Activated T-cell treated with anti-CD3 and anti-CD28 coated beads for 24 hours (primary cell): ENCODE measurements at regions not wholly inside any gene's neighbourhood (a gene's known extent, or its start where the extent isn't known, plus 50 kb on each side); places are given as distances from the start of the nearest gene placed in this dataset.

Experiments used
- DNase-seq: peaks from one replicate; pipeline ENCODE4 v3.0.0-alpha.2; 2020; ENCODE audit warnings: low read depth

DNA sequence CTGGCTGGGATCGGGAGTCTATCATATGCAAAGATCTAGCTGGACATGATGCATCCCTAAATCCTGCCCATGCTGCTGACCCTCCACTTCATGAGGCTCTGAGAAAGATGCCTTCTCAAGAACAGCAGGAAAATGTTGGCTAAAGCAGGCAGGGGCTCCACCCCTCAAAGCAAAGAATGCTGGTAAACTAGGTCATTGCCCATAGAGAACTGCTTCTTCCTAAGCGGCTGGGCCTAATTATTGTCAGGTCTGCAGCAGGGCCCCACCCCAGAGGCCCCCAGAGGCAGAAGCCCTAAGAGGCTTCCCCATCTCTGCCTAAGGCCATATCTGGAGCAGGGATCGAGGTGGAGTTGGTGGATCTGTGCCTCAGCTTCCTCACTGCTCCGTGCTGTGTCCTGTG lies 447.4 kb upstream of the PROK2 start:
- DNase-seq, result no peak

DNA sequence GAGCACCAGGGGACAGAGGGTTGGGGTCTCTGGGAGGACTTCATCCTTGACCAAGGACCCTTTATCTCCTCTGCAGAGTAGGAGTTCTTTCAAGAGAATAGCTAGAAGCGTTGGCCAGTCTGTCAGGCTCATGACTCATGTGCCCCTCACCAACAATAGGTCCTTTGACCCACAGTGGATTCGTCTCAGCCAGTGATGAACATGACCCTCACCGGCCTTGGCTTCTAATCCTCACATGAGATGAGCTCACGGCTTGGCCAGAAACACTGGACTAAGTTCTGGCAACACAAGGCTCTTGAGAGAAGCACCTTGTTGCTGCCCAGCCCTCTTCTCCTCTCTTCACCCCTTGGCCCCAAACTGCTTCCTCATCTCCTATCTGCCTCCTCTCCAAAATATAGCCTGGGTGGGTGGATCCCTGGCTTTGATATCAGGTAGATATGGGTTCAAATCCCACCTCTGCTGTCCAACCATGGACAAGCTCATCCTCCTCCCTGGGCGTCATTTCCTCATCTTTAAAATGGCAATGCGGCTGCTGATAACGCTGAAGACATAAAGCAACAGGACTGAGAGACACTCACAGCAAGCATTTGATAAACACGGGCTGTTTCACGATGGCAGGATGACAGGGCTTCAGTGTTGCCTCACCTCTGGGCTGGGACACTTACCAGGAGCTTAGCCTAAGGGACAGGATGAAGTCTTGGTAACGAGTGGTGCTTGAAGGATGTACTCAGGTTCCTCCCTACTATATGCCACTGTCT lies 446.7 kb upstream of the PROK2 start:
- DNase-seq, result no peak

DNA sequence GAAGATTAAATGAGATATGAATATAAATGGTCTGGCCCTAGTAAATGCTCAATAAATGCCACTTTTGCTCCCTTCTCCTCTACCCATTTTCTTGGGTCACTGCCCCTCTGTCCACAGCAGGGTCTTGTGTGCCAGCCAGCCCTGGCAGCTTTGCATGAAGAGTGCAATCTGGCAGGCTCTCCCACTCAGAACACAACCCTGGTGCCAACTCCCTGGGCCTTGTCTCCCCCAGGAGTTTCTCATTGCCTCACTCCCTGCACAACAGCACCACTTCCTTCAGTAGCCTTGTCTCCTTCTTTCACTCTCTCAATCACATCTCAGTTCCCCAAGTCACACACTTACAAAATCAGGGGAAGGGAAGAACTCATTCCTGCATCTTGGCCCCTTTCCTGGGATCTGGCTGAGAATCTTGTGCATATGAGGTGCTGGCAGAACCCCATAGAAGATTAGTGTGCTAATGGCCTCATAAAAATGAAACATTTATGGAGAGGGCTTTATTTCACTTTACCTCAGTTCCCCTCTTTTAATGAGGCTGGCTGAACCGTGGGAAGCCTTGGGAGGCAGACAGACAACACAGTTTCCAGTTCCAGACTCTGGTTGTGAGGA lies 445.9 kb upstream of the PROK2 start:
- no peak for DNase-seq

DNA sequence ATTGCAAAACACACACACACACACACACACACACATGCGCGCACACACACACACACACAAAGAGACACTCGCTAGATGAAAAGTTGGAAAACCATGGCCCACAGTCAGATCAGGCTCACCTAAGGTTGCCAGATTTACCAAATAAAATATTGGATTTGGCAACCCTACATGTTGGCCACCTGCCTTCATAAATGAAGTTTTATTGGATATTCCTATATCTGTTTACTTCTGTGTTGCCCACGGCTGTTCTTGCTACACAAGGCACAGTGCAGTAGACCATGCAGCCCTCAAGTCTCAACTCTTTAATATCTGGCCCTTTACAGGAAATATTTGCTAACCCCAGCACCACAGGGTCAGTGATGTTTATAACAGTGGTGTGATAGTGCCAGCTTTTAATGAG lies 445.0 kb upstream of the PROK2 start:
- no peak for DNase-seq

DNA sequence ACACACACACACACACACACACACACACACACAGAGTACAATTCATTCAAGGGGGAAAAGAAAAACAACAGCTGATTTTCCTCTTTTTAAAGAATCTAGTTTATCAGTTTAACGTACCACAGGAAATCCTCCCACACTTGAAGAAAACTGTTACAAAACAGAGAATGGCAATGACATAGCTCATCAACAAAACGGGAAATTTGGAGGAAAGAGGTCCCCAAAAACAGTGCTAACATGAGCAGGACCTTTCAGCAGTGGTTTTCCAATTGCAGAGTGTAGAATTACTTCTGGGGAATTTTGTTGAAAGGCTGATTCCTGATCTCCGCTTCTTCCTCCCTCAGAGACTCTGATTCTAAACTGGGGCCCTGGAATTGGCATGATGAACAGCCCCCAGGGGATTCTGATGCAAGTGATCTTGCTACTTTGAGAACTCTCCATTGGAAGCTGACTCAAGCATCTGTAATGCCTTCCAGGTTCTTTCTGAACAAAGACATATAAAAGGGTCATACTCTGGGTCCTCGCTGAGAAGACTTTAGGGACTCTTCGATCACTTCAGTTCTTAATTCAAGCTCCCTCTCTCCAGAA lies 442.6 kb upstream of the PROK2 start:
- no peak for DNase-seq

DNA sequence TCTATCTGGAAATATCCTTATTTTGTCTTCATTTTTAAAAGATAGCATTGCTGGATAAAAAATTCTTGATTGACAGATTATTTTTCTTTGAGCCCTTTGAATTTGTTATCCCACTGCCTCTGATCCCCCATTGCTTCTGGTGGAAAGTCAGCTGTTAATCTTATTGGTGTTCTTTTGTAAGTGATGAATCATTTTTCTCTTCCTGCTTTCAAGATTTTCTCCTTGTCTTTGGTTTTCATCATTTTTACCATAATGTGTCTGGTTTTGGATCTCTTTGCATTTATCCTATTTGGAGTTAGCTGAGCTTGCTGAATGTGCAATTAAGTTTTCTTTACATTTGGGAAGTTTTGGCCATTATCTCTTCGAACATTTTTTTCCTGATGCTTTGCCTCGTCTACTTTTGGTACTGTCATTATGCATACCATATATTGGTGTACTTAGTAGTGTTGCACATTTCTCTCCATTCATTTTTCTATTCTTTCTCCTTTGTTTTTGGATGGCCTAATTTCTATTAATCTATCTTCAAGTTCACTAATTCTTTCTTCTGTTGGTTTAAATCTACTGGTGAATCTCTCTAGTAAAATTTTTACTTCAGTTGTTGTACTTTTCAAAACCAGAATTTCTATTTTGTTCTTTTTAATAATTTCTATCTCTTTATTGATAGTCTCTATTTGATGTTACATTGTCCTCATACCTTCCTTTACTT lies 440.0 kb upstream of the PROK2 start:
- no peak for DNase-seq

DNA sequence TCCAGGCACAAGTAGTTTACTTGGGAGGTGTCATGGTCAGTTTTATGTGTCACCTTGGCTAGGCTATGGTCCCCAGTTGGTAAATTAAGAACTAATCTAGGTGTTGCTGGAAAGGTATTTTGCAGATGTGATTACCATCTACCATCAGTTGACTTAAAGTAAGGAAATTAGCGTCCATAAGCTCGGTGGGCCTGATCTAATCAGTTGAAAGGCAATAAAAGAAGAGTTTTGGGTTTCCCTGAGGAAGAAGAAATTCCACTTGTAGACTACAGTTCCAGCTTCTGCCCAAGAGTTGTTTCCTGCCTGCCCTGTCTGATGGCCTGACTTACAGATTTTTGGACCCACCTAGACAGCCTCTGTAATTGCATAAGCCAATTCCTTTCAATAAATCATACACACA lies 438.7 kb upstream of the PROK2 start:
- no peak for DNase-seq

DNA sequence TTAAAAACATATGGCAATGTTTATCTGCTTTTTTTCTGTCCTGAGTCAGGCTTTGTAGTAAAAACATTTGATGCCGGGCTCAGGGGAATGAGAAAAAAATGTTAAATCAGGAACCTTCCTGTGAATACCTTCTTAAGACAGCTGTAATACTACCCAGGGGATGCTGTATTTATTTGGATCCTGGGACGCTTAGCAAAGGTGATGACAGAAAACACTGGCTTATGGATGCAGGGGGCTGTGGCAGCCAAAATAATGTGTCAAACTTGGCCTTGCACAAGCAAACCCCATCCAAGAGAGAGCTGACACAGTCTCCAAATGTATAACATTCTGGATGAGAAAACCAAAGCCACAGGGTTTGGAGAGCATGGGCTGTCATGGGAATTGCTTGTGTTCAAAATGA lies 438.2 kb upstream of the PROK2 start:
- DNase-seq, result no peak

DNA sequence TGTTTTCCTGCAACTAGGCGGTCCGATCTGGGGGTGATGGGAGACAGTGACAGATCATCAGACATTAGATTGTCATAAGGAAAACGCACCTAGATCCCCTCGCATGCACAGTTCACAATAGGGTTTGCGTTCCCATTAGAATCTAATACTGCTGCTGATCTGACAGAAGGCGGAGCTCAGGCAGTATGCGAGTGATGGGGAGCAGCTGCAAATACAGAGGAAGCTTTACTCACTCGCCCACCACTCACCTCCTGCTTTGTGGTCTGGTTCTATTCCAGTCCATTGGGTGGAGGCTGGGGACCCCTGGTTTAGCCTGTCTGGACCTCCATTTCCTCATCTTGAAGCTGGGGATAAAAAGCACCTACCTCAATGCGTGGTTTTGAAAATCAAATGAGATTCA lies 437.5 kb upstream of the PROK2 start:
- DNase-seq, result no peak

DNA sequence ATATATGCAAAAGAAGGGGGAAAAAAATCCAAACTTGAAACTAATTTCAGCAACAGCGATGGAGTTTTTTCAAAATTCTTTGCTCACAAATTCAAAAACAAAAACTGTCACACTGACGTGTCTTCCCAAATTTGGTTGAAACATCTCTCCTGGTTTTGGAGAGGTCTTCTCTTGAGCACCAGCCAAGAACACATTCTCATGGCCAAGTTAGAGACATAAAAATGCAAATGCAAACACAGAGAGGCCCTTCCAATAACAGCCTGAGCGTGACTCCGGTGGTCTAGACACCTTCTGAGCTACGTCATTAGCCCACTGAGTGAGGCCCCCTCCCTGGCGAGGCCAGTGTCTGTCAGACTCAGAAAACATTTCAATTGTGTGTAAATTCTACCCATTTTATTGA lies 436.0 kb upstream of the PROK2 start:
- DNase-seq, result no peak

DNA sequence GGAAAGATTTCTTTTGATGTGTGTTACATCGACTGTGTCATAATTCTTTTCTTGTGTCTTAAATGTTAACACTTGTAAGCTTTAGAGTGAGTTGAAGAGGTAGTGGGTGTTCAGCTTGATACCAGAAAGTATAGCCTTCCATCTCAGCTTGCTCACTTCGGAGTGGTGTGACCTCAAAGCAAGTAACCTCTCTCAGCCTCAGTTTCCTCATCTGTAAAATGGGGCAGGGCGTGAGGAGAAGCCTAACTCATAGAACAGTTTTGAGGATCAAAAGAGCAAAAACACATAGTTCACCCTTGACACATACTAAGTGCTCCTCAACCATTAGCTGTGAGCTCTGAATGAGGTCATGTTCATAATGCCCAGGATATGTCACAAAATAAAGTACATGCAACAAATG lies 434.8 kb upstream of the PROK2 start:
- no peak for DNase-seq

DNA sequence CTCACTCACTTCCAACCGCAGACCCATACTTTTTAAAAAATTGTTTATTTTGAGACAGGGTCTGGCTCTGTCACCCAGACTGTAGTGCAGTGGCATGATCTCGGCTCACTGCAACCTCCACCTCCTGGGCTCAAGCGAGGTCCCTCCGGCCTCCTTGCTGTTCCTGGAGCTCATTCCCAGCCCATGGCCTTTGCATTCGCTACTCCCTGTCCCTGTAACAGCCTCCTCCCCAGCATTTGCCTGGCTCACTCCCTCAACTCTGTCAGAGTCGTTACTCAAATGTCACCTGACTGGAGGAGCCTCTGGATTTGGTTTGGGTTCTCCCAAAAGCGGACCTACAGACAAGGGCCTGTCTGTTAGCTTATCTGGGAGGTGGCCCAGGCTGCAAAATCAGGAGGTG lies 432.6 kb upstream of the PROK2 start:
- no peak for DNase-seq

DNA sequence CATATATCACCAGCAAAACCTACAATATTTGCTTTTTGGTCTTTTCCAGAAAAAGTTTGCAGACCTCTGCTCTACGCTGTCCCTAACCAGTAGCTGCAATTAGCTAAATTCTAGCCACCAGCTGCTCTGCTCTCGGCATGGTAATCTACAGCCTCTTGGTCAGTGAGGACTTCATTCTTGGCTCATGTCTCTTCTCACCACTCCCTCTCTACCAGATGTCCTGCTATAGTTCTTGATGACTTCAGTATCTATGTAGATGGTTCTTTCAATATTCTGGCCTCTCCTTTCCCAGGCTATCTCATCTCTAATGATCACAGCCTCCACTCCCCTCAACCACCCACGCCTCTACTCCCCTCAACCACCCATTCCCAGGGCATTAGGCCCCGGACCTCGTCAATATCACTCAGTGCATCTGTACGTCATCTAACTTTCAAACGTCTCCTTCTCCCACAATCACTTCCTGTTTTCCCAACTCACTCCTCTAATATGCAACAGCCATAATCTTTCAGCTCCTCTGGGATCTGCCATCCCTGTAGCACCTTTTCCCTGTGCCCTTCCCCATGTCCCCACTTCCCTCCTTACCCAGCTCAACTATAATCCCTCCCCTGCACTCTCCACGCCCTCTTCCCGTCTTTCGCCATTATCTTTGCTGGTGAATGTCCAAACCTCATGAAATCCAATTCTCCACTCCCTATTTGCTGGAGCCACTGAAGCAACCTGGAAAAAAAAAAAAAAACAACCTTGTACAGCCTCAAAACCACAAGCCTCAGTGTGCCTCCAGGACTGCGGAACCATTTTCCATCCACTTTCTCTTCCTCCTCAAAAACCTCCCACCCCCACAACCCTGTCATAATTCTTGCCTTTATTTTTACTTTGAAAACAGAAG lies 429.4 kb upstream of the PROK2 start:
- DNase-seq, result no peak

DNA sequence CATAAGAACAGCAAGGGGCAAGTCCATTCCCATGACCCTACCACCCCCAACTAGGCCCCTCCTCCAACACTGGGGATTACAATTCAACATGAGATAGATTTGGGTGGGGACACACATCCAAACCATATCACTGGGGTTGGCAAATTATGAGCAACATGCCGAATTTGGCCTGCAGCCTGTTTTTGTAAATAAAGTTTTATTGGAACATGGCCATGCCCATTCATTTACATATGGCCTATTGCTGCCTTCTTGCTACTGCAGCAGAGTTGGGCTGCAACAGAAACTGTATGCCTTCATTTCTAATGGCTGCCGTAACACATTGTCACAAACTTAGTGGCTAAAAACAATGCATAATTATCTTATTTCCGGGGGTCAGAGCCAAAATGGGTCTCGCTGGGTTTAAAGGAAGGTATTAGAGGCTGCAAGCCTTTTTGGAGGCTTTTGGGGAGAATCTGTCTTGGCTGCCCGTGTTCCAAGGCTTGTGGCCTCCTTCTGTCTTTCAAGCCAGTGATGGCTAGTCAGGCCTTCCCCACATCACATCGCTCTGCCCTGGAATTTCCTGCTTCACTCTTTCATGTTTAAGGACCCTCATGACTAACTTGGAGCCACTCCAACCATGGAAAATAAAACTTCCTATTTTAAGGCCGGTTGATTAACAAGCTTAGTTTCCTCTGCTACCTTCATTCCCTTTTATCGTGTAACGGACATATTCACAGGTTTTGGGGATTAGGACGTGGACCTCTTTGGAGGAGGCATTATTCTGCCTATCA lies 428.5 kb upstream of the PROK2 start:
- no peak for DNase-seq

DNA sequence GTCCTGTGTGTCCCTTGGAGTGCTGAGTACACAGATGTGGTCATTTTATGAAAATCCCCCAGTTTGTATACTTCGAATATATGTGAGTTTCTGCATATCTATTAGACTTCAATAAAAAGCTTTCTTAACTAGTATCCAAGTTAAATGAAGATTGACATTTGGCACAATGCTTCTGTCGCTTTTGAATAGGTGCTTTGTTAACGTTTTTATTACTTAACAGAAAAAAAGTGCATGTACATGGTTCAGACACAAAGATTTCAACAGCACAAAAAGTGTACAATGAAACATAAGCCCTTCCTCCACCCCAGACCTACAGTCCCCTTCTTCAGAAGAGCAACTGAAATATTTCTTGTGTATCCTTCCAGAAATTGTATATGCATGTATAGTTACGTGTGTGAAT lies 427.4 kb upstream of the PROK2 start:
- no peak for DNase-seq

DNA sequence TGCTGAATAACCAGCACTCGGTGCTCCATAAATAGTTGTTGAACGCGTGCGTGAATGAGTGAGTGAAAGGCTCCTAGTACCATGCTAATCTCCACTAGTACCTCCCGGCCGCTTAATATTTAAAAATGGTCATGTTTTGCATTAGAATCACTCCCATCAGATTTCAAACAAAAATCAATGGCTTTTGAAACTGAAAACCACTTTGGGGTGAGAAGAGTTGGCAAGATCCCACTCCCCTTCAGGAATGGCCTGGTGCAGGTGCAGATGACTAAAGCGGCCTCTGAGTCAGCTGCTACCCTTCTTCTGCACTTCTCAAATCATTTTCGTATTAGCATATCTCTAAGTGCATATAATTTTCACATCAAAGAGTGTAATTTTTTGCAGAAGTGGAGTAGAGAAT lies 425.3 kb upstream of the PROK2 start:
- DNase-seq, result no peak

DNA sequence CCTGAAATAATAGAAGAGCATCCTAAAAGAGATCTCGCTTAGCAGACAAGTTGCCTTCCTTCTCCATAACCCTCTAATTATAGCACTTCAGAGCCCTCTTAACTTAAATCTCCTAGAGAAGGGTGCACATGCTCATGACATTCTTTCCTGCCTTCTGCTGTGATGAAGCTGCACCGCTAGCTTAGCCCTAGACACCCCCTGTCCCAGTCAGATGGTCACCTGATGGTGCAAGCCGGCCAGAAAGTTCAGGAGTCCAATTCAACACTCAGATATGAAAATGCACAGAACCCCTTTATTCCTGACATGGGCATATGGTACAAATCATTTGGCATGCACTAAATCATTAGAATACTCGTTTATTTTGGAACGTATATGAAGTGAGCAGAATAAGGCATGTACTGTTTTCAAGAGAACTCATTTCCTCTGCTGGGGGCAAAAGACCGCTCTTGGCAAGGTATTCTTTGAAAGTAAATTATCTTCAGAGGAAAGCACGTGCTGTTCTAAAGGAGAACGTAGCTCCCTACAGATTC lies 420.4 kb upstream of the PROK2 start:
- DNase-seq, result no peak

DNA sequence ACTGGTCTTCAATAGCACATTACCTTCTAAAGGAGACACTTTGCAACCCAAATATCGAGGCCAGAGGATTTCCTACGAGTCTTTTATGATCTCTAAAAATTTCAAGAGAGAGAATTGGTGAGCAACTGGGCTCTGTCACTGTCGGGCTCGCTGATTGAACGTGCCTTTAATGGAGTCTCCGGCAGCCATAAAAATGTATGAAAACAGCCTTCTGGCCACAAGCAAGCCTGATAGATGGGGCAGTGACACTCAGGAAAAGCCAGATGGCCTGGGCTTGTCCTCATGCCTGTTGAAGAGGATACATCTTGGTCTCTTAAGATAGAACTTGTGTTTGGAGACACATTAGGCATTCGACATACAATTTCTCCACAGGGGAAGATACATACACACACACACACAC lies 419.5 kb upstream of the PROK2 start:
- no peak for DNase-seq

DNA sequence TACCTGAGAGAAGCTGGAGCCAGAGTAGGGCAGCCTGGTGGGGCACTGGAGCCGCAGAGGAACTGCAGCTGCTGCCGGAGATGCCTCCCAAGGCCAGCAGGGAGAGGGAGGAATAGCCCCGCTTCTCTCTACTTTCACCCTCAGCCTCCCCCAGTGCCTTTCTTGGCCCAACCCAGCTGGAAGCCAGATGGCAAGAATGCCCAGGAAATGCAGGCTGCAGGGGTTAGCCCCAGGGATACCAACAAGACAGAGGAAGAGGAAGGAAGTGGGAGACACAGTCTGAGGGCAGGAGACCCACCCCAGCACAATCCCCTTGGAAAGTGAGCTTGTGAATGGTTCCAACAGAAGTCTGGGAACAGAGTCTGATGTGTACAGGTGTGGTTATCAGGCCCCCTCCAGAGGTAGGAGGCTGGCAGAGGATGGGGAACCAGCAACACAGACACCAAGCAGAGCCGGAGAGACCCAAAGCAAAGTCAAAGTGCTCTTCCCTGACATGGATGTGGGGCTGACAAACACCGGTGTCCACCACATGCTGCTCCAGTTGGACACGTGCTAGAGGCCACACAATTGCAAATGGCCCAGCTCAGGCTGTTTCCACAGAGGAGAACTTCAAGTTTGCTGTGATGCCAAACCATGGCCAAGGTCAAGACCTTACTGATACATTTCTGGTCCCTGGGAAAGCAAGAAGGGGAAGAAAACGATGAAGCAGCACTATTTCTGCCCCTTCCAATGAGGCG lies 418.8 kb upstream of the PROK2 start:
- DNase-seq, result no peak

DNA sequence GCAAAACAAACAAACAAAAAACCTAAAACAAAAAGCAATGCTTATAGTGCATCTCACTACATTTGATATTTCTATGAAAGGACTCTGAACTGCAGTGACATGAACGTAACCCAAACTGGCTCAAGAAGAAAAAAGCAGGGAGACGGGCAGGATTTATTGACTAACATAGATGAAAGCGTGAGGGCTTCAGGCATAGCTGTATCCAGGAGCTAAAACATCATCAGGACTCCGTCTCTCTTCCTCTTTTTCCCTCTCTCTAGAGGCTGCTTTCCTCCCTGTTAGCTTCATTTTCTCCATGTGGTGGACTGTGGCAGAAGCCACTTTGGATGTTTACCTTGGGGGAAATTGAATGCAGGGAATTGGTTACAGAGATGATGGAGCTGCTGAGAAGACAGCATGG lies 418.2 kb upstream of the PROK2 start:
- DNase-seq, result no peak
